ENCODE measurements at regions not wholly inside any gene's neighbourhood (a gene's known extent, or its start where the extent isn't known, plus 50 kb on each side); places are given as distances from the start of the nearest gene placed in this dataset.
"Not testable (repeated sequence)": the region's sequence is repeated elsewhere in the genome, so short reads cannot be mapped to it uniquely, and the experiment has no call there.

DNA sequence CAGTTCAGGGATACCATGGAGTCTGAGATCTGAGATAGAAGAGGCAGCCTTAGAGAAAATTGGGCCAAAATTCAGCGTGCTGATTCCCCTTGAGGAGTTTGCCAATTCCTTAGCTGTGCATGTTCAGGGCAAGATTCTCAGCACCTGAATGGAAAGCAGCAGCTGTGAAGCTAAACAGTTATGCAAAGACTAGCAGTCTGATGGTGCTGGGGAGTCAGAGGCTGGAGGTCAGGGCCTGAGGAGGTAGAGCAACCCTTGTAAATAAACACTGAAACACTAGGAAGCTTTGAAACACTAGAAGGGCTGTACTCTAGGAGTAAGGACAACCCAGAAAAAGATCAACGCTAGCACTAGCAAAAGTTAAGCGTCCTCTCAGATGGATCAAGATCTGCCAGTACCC is 117.1 kb downstream of the OR52B4 start:
- not testable (repeated sequence) for TF ChIP-seq YY1 (tag by site-specific recombination; IDR thresholded peaks at IDR 0.05); ZBTB26 (tag by site-specific recombination; optimal IDR thresholded peaks at IDR 0.05); KLF7 (tag by site-specific recombination; IDR thresholded peaks at IDR 0.05; ENCODE audit: borderline replicate concordance); ATF2 (tag by site-specific recombination; IDR thresholded peaks at IDR 0.05; ENCODE audit: low read depth)
- TF ChIP-seq, protein P1, sequence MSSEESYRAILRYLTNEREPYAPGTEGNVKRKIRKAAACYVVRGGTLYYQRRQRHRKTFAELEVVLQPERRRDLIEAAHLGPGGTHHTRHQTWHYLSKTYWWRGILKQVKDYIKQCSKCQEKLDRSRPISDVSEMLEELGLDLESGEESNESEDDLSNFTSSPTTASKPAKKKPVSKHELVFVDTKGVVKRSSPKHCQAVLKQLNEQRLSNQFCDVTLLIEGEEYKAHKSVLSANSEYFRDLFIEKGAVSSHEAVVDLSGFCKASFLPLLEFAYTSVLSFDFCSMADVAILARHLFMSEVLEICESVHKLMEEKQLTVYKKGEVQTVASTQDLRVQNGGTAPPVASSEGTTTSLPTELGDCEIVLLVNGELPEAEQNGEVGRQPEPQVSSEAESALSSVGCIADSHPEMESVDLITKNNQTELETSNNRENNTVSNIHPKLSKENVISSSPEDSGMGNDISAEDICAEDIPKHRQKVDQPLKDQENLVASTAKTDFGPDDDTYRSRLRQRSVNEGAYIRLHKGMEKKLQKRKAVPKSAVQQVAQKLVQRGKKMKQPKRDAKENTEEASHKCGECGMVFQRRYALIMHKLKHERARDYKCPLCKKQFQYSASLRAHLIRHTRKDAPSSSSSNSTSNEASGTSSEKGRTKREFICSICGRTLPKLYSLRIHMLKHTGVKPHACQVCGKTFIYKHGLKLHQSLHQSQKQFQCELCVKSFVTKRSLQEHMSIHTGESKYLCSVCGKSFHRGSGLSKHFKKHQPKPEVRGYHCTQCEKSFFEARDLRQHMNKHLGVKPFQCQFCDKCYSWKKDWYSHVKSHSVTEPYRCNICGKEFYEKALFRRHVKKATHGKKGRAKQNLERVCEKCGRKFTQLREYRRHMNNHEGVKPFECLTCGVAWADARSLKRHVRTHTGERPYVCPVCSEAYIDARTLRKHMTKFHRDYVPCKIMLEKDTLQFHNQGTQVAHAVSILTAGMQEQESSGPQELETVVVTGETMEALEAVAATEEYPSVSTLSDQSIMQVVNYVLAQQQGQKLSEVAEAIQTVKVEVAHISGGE (tag by site-specific recombination; conservative IDR thresholded peaks at IDR 0.05; ENCODE audit: low read depth), result not testable (repeated sequence)
- TF ChIP-seq, protein P2, sequence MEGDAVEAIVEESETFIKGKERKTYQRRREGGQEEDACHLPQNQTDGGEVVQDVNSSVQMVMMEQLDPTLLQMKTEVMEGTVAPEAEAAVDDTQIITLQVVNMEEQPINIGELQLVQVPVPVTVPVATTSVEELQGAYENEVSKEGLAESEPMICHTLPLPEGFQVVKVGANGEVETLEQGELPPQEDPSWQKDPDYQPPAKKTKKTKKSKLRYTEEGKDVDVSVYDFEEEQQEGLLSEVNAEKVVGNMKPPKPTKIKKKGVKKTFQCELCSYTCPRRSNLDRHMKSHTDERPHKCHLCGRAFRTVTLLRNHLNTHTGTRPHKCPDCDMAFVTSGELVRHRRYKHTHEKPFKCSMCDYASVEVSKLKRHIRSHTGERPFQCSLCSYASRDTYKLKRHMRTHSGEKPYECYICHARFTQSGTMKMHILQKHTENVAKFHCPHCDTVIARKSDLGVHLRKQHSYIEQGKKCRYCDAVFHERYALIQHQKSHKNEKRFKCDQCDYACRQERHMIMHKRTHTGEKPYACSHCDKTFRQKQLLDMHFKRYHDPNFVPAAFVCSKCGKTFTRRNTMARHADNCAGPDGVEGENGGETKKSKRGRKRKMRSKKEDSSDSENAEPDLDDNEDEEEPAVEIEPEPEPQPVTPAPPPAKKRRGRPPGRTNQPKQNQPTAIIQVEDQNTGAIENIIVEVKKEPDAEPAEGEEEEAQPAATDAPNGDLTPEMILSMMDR (tag by site-specific recombination; IDR thresholded peaks at IDR 0.05), result not testable (repeated sequence)
